DND-41 (cell line): ENCODE measurements at regions not wholly inside any gene's neighbourhood (a gene's known extent, or its start where the extent isn't known, plus 50 kb on each side); places are given as distances from the start of the nearest gene placed in this dataset.

Experiments used
- CTCF ChIP-seq: IDR thresholded peaks from 2 replicates; pipeline ENCODE4 v1.5.1; 2012; ENCODE audit warnings: borderline replicate concordance, low read length, moderate library complexity, mild to moderate bottlenecking; ENCODE audit not compliant: poor library complexity, severe bottlenecking; ENCODE audit errors: extremely low read depth
- EZH2 ChIP-seq: IDR thresholded peaks from 3 replicates; pipeline ENCODE4 v1.6.1; 2012; ENCODE audit warnings: borderline replicate concordance, low read depth, mild to moderate bottlenecking, moderate library complexity, low read length, inconsistent platforms; ENCODE audit not compliant: severe bottlenecking

- TF ChIP-seq CTCF (no peak), EZH2 (no peak)
Measured at GRCh38 chr12:123034022-123034541, 53.6 kb downstream of the ARL6IP4 start.
